Activated CD8-positive, alpha-beta T cell treated with anti-CD3 and anti-CD28 coated beads for 36 hours (primary cell): ENCODE measurements at regions not wholly inside any gene's neighbourhood (a gene's known extent, or its start where the extent isn't known, plus 50 kb on each side); places are given as distances from the start of the nearest gene placed in this dataset.
"Not testable (repeated sequence)": the region's sequence is repeated elsewhere in the genome, so short reads cannot be mapped to it uniquely, and the experiment has no call there.

Source experiments
- ATAC-seq: fragments of 200-7000 bp; cut with Tn5 transposase; one replicate; pipeline ENCODE4 v1.10.0; 2021; ENCODE audit warnings: mild to moderate bottlenecking, moderate library complexity
- CTCF ChIA-PET: fragments of 350-600 bp; sonication (Branson Sonifier 250); formaldehyde crosslinking; loops from one replicate; lab custom pipeline; 2021; ENCODE audit warnings: antibody characterized with exemption; lab: Charles Lee
- POLR2A ChIA-PET: fragments of 350-600 bp; sonication (Branson Sonifier 250); formaldehyde crosslinking; loops from one replicate; lab custom pipeline; 2021; ENCODE audit warnings: antibody characterized with exemption; lab: Charles Lee
- DNase-seq: peaks from one replicate; pipeline ENCODE4 v3.0.0-alpha.2; 2020
- H3K27ac Mint-ChIP-seq: one replicate; pipeline ENCODE4 v1.8.0; 2021; ENCODE audit warnings: mild to moderate bottlenecking, mixed read lengths
- H3K27me3 Mint-ChIP-seq: one replicate; pipeline ENCODE4 v1.8.0; 2021; ENCODE audit warnings: mixed read lengths
- H3K36me3 Mint-ChIP-seq: one replicate; pipeline ENCODE4 v1.8.0; 2021; ENCODE audit warnings: low read depth, mixed read lengths
- H3K4me1 Mint-ChIP-seq: one replicate; pipeline ENCODE4 v1.8.0; 2021; ENCODE audit warnings: low read depth, mixed read lengths
- H3K4me3 Mint-ChIP-seq: one replicate; pipeline ENCODE4 v1.8.0; 2021; ENCODE audit warnings: mild to moderate bottlenecking, moderate library complexity, mixed read lengths
- H3K9me3 Mint-ChIP-seq: one replicate; pipeline ENCODE4 v1.8.0; 2021; ENCODE audit warnings: mixed read lengths
- intact Hi-C: fragments of 100-400 bp; cut with micrococcal nuclease; formaldehyde crosslinking; loops from one replicate; pipeline ENCODE4 v1.10.0; 2022
- TF ChIP-seq, protein P1 (sequence below): fragments of 200-600 bp; IDR thresholded peaks from one replicate; pipeline ENCODE4 v1.8.0; 2022; ENCODE audit warnings: antibody characterized with exemption, mild to moderate bottlenecking

DNA sequence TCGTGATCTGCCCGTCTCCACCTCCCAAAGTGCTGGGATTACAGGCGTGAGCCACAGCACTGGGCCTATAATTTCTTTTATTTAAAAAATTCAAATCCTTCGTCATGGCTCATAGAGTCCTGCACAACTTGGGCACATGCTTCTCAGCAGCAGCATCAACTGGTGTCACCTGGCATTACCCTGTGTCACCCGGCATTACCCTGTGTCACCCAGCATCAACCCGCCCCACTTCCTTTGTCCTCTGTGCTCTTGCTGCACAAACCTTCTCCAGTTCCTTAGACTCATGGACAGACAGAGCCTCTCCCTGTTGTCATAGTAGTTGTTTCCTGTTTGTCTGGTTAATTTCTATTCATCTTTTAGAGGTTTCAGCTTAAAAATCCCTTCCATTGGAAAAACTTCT lies 121.2 kb upstream of the SERBP1 start:
- ChIA-PET CTCF (interaction anchor here (2.5 to 2.9 kb wide), 2 partner anchors 11 to 215 kb away, joined by 9 to 15 read pairs; no protein-coding TSS in a partner anchor), POLR2A (no interaction called here)
- intact Hi-C loops, result no loop called here
- TF ChIP-seq, protein P1, sequence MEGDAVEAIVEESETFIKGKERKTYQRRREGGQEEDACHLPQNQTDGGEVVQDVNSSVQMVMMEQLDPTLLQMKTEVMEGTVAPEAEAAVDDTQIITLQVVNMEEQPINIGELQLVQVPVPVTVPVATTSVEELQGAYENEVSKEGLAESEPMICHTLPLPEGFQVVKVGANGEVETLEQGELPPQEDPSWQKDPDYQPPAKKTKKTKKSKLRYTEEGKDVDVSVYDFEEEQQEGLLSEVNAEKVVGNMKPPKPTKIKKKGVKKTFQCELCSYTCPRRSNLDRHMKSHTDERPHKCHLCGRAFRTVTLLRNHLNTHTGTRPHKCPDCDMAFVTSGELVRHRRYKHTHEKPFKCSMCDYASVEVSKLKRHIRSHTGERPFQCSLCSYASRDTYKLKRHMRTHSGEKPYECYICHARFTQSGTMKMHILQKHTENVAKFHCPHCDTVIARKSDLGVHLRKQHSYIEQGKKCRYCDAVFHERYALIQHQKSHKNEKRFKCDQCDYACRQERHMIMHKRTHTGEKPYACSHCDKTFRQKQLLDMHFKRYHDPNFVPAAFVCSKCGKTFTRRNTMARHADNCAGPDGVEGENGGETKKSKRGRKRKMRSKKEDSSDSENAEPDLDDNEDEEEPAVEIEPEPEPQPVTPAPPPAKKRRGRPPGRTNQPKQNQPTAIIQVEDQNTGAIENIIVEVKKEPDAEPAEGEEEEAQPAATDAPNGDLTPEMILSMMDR, result no peak
- Mint-ChIP-seq H3K4me1 (no peaks in the 10 kb centered on the region), H3K36me3 (no peaks in the 10 kb centered on the region), H3K27me3 (peaks cover 4% of the 10 kb centered on the region), H3K9me3 (no peaks in the 10 kb centered on the region), H3K27ac (no peak overlapping the region), H3K4me3 (no peak overlapping the region)
- DNase-seq, result no peak
- ATAC-seq, result no peak

DNA sequence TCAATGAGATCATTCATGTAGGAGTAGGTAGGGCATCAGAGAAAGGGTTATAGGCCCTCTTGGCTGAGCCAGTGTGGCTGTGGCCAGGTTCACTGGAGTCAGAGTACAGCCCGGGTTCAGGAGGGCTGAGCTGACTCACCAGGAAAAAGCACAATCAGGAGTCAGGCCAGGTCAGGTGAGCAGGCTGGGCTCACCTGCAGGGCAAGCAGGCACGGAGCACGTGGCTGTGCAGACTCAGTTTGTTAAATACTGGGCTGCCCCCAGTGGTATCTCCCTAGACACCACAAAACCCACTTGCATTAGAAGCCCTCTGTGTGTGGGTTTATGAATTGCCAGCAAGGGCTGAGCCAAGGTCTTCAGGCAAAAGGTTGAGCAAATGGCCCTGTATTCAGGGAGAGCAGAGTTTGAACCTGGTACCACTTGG lies 122.1 kb upstream of the SERBP1 start:
- Mint-ChIP-seq H3K36me3 (no peaks in the 10 kb centered on the region), H3K27me3 (peaks cover 8% of the 10 kb centered on the region), H3K9me3 (no peaks in the 10 kb centered on the region), H3K4me1 (no peaks in the 10 kb centered on the region), H3K4me3 (no peak overlapping the region), H3K27ac (no peak overlapping the region)
- intact Hi-C loops, result no loop called here
- CTCF ChIA-PET, result interaction anchor here (0.9 to 2.9 kb wide), 5 partner anchors 10 to 214 kb away, joined by 3 to 15 read pairs (median 6); no protein-coding TSS in a partner anchor
- ATAC-seq (no peak), DNase-seq (no peak)
- TF ChIP-seq, protein P1, result no peak
- POLR2A ChIA-PET, result no interaction called here

DNA sequence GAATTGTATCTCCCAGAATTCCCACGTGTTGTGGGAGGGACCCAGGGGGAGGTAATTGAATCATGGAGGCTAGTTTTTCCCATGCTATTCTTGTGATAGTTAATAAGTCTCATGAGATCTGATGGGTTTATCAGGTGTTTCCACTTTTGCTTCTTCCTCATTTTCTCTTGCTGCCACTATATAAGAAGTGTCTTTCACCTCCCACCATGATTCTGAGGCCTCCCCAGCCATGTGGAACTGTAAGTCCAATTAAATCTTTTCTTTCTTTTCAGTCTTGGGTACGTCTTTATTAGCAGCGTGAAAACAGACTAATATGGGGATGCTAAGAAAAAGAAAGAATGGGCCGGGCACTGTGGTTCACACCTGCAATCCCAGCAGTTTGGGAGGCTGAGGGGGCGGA lies 124.0 kb upstream of the SERBP1 start:
- H3K36me3 Mint-ChIP-seq, H3K4me1 Mint-ChIP-seq, CTCF ChIA-PET, H3K4me3 Mint-ChIP-seq, H3K9me3 Mint-ChIP-seq, H3K27ac Mint-ChIP-seq, intact Hi-C loops, DNase-seq, ATAC-seq, POLR2A ChIA-PET: not testable (repeated sequence)
- H3K27me3 Mint-ChIP-seq, result peaks cover 10% of the 10 kb centered on the region

DNA sequence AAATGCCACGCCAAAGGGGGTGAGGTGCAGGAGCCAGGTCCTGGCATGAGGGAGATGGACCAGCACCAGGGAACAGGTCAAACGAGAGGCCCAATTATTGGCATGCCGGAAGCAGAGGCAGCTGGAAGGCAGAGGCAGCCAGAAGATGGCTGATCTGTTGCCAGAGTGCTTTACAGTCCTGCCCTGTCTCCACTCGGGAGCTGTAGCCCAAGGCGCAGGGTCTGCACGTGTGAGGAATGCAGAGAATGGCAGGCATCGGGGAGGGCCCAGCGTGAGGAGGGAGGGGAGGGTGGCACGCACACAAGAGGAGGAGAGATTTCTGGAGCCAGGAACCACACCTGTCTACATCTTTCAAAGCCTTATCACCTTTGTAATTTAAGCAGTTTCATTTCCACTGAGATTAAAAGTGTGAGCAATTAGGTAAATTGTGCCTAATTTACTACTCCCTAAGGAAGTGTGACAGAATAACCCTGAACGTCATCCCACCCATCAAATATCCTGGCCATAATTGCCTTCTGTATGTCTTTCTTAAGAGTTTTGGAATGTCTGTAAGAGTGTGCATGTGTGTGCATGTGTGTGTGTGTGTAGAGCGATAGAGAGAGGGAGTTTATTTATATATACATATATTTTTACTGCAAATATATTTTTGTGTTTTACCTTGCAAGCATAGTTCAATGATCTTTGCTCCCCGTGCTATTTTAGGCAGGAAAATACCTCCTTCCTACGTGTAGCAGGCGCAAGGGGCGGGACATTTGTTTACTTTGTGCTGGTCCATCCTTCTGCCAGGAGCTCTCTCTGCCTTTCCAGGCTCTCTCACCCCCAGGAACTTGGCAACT lies 125.5 kb upstream of the SERBP1 start:
- H3K4me3 Mint-ChIP-seq, result no peak overlapping the region
- no peak for DNase-seq
- H3K4me1 Mint-ChIP-seq, result no peaks in the 10 kb centered on the region
- ATAC-seq, result no peak
- CTCF ChIA-PET, result interaction anchor here (0.7 to 7.6 kb wide), 2 partner anchors 204 to 205 kb away, joined by 3 to 210 read pairs; no protein-coding TSS in a partner anchor
- intact Hi-C loops, result no loop called here
- H3K27ac Mint-ChIP-seq, result no peak overlapping the region
- no peaks in the 10 kb centered on the region for H3K9me3 Mint-ChIP-seq
- peaks cover 10% of the 10 kb centered on the region for H3K27me3 Mint-ChIP-seq
- TF ChIP-seq, protein P1, result no peak
- POLR2A ChIA-PET, result no interaction called here
- H3K36me3 Mint-ChIP-seq, result no peaks in the 10 kb centered on the region

DNA sequence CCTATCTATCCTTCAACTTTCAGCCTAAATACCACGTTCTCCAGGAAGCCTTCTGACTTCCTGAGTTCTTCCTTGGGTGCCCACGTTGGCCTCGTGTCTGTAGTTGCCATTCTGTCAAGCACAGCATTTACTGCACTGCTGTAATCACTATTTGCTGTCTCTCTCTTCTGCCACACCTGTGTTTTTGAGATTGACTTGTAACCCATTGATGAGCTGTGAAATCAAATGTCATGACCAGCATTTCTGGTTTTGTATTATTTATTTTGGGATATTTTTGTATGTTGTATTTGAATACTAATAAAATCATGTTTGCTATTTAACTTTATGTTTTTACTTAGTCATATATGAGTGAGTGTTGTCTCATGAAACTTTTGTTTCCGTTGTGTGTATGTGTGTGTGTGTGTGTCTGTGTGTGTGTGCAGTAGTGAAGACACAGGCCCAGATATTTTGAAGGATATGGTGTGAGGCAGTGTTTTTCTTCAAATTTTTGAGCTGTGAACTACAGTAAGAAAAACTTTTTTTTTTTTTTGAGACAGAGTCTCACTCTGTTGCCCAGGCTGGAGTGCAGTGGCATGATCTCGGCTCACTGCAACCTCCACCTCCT lies 126.2 kb upstream of the SERBP1 start:
- no peak for DNase-seq
- TF ChIP-seq, protein P1, result no peak
- Mint-ChIP-seq H3K27ac (no peak overlapping the region), H3K4me1 (no peaks in the 10 kb centered on the region), H3K27me3 (peaks cover 9% of the 10 kb centered on the region), H3K9me3 (no peaks in the 10 kb centered on the region), H3K36me3 (no peaks in the 10 kb centered on the region), H3K4me3 (no peak overlapping the region)
- ChIA-PET CTCF (interaction anchor here (1.2 to 7.6 kb wide), 2 partner anchors 21 to 203 kb away, joined by 3 to 210 read pairs; no protein-coding TSS in a partner anchor), POLR2A (no interaction called here)
- ATAC-seq, result no peak
- intact Hi-C loops, result no loop called here
